Naive thymus-derived CD4-positive, alpha-beta T cell (primary cell): ENCODE measurements at regions not wholly inside any gene's neighbourhood (a gene's known extent, or its start where the extent isn't known, plus 50 kb on each side); places are given as distances from the start of the nearest gene placed in this dataset.

Experiments used
- ATAC-seq: fragments of 150-1000 bp; cut with Tn5 transposase; 2 replicates; pipeline ENCODE4 v1.10.0; 2021; ENCODE audit warnings: mild to moderate bottlenecking, moderate library complexity
- CTCF ChIA-PET: fragments of 350-600 bp; sonication (Branson Sonifier 250); formaldehyde crosslinking; loops from one replicate; lab custom pipeline; 2021; ENCODE audit warnings: antibody characterized with exemption; lab: Charles Lee
- POLR2A ChIA-PET: fragments of 350-600 bp; sonication (Branson Sonifier 250); formaldehyde crosslinking; loops from one replicate; lab custom pipeline; 2021; ENCODE audit warnings: antibody characterized with exemption, inconsistent platforms; lab: Charles Lee
- DNase-seq, 9 donors: peaks; one replicate each; pipeline versions ENCODE4 v3.0.0 to v3.0.0-alpha.2; 2020 to 2022; ENCODE audit warnings: mixed read lengths in 1 of 9
- H3K27ac ChIP-seq: one replicate; pipeline ENCODE4 v1.7.0; 2013; ENCODE audit warnings: mild to moderate bottlenecking, low read depth, low read length, moderate library complexity
- H3K27me3 ChIP-seq, 2 donors: one replicate each; pipeline ENCODE4 v1.7.0; 2013; ENCODE audit warnings: low read length in 2 of 2, mild to moderate bottlenecking in 2 of 2, moderate library complexity in 2 of 2; ENCODE audit not compliant: control insufficient read depth in 2 of 2, insufficient read depth in 2 of 2
- H3K36me3 ChIP-seq, 3 experiments: 1 replicate in 2 of 3; 2 replicates in 1 of 3; pipeline ENCODE4 v1.7.0; 2013; ENCODE audit warnings: low read length in 3 of 3, mild to moderate bottlenecking in 3 of 3, moderate library complexity in 1 of 3; ENCODE audit not compliant: insufficient read depth in 3 of 3, control insufficient read depth in 2 of 3
- H3K4me1 ChIP-seq, 2 donors: one replicate each; pipeline ENCODE4 v1.7.0; 2013; ENCODE audit warnings: low read length in 2 of 2, mild to moderate bottlenecking in 2 of 2, moderate library complexity in 1 of 2; ENCODE audit not compliant: control insufficient read depth in 2 of 2, insufficient read depth in 2 of 2
- H3K4me3 ChIP-seq: 2 replicates; pipeline ENCODE4 v1.7.0; 2013; ENCODE audit warnings: mild to moderate bottlenecking, low read length
- H3K9me3 ChIP-seq, 3 experiments: 1 replicate in 2 of 3; 2 replicates in 1 of 3; pipeline ENCODE4 v1.7.0; 2013; ENCODE audit warnings: low read length in 3 of 3; ENCODE audit not compliant: control insufficient read depth in 2 of 3
- H3K27ac Mint-ChIP-seq, 9 donors: one replicate each; pipeline ENCODE4 v1.8.0; 2020 to 2022; ENCODE audit warnings: mixed read lengths in 9 of 9, mild to moderate bottlenecking in 8 of 9, moderate library complexity in 5 of 9, inconsistent platforms in 2 of 9
- H3K27me3 Mint-ChIP-seq, 5 donors: one replicate each; pipeline ENCODE4 v1.8.0; 2021 to 2022; ENCODE audit warnings: mixed read lengths in 5 of 5, mild to moderate bottlenecking in 1 of 5
- H3K36me3 Mint-ChIP-seq, 5 donors: one replicate each; pipeline ENCODE4 v1.8.0; 2020 to 2022; ENCODE audit warnings: mixed read lengths in 5 of 5, mild to moderate bottlenecking in 3 of 5, inconsistent platforms in 1 of 5
- H3K4me1 Mint-ChIP-seq, 7 donors: one replicate each; pipeline ENCODE4 v1.8.0; 2020 to 2022; ENCODE audit warnings: mixed read lengths in 7 of 7, mild to moderate bottlenecking in 3 of 7, inconsistent platforms in 1 of 7
- H3K4me3 Mint-ChIP-seq, 10 donors: one replicate each; pipeline ENCODE4 v1.8.0; 2020 to 2022; ENCODE audit warnings: mild to moderate bottlenecking in 10 of 10, mixed read lengths in 10 of 10, moderate library complexity in 6 of 10, inconsistent platforms in 2 of 10
- H3K9me3 Mint-ChIP-seq, 11 donors: one replicate each; pipeline ENCODE4 v1.8.0; 2020 to 2022; ENCODE audit warnings: mixed read lengths in 11 of 11, mild to moderate bottlenecking in 4 of 11, inconsistent platforms in 1 of 11, moderate library complexity in 1 of 11
- intact Hi-C, 2 donors: fragments of 100-400 bp; cut with micrococcal nuclease; formaldehyde crosslinking; loops; one replicate each; pipeline ENCODE4 v1.15.1; 2023

- Mint-ChIP-seq H3K9me3 (peaks cover 0 to 2% (median 0%) of the 10 kb centered on the region in 11 donors), H3K4me3 (no peak overlapping the region), H3K36me3 (no peaks in the 10 kb centered on the region), H3K27ac (no peak overlapping the region), H3K27me3 (peaks cover 0 to 20% (median 16%) of the 10 kb centered on the region in 5 donors), H3K4me1 (peaks cover 0 to 3% (median 0%) of the 10 kb centered on the region in 7 donors)
- Histone ChIP-seq H3K9me3 (no peaks in the 10 kb centered on the region), H3K4me1 (no peaks in the 10 kb centered on the region), H3K27me3 (no peaks in the 10 kb centered on the region), H3K36me3 (no peaks in the 10 kb centered on the region), H3K27ac (no peak overlapping the region), H3K4me3 (no peak overlapping the region)
- CTCF ChIA-PET = no interaction called here
- intact Hi-C loops = no loop called here
- POLR2A ChIA-PET = no interaction called here
- DNase-seq (no peak), ATAC-seq (no peak)
These were observed 67.3 kb upstream of the TSHZ2 start for GRCh38 chr20:52904837-52905236.

- Histone ChIP-seq H3K36me3 (no peaks in the 10 kb centered on the region), H3K4me3 (no peak overlapping the region), H3K27me3 (no peaks in the 10 kb centered on the region), H3K27ac (no peak overlapping the region), H3K4me1 (no peaks in the 10 kb centered on the region), H3K9me3 (no peaks in the 10 kb centered on the region)
- H3K4me3 Mint-ChIP-seq = no peak overlapping the region
- ChIA-PET POLR2A (no interaction called here), CTCF (no interaction called here)
- H3K27ac Mint-ChIP-seq = no peak overlapping the region
- H3K9me3 Mint-ChIP-seq = peaks cover 0 to 11% (median 2%) of the 10 kb centered on the region in 11 donors
- H3K36me3 Mint-ChIP-seq = peaks cover 0 to 5% (median 0%) of the 10 kb centered on the region in 5 donors
- DNase-seq (no peak), ATAC-seq (no peak)
- H3K4me1 Mint-ChIP-seq = peaks cover 0 to 12% (median 6%) of the 10 kb centered on the region in 7 donors
- peaks cover 0 to 22% (median 15%) of the 10 kb centered on the region in 5 donors for H3K27me3 Mint-ChIP-seq
- intact Hi-C loops = no loop called here
These were observed 73.0 kb upstream of the TSHZ2 start for GRCh38 chr20:52899041-52899608.

GRCh38 chr20:52896348-52896747 is 75.8 kb upstream of the TSHZ2 start:
- Histone ChIP-seq H3K27ac (no peak overlapping the region), H3K4me1 (no peaks in the 10 kb centered on the region), H3K27me3 (no peaks in the 10 kb centered on the region), H3K9me3 (no peaks in the 10 kb centered on the region), H3K4me3 (no peak overlapping the region), H3K36me3 (no peaks in the 10 kb centered on the region)
- no peak overlapping the region for H3K27ac Mint-ChIP-seq
- H3K4me1 Mint-ChIP-seq = peaks cover 0 to 12% (median 6%) of the 10 kb centered on the region in 7 donors
- DNase-seq (peak in 1 of 9 donors; percentile 4), ATAC-seq (no peak)
- intact Hi-C loops = no loop called here
- peaks cover 0 to 11% (median 7%) of the 10 kb centered on the region in 5 donors for H3K27me3 Mint-ChIP-seq
- no peak overlapping the region for H3K4me3 Mint-ChIP-seq
- peaks cover 0 to 11% (median 2%) of the 10 kb centered on the region in 11 donors for H3K9me3 Mint-ChIP-seq
- H3K36me3 Mint-ChIP-seq = peaks cover 0 to 5% (median 0%) of the 10 kb centered on the region in 5 donors
- POLR2A ChIA-PET = no interaction called here
- CTCF ChIA-PET = interaction anchor here (1.1 kb wide), 1 partner anchor 320 kb away, joined by 3 read pairs; no protein-coding TSS in a partner anchor

- CTCF ChIA-PET = interaction anchor here (0.6 to 1.1 kb wide), 2 partner anchors 321 to 491 kb away, joined by 3 read pairs; no protein-coding TSS in a partner anchor
- Histone ChIP-seq H3K4me1 (no peaks in the 10 kb centered on the region), H3K27me3 (no peaks in the 10 kb centered on the region), H3K27ac (no peak overlapping the region), H3K4me3 (no peak overlapping the region), H3K36me3 (no peaks in the 10 kb centered on the region), H3K9me3 (no peaks in the 10 kb centered on the region)
- Mint-ChIP-seq H3K27ac (no peak overlapping the region), H3K4me1 (peaks cover 0 to 12% (median 6%) of the 10 kb centered on the region in 7 donors), H3K27me3 (peaks cover 0 to 11% (median 7%) of the 10 kb centered on the region in 5 donors), H3K4me3 (no peak overlapping the region), H3K36me3 (peaks cover 0 to 5% (median 0%) of the 10 kb centered on the region in 5 donors), H3K9me3 (peaks cover 0 to 14% (median 3%) of the 10 kb centered on the region in 11 donors)
- intact Hi-C loops = no loop called here
- POLR2A ChIA-PET = no interaction called here
- ATAC-seq (no peak), DNase-seq (no peak)
These were observed 76.5 kb upstream of the TSHZ2 start for GRCh38 chr20:52895701-52896100.

- peaks cover 0 to 11% (median 7%) of the 10 kb centered on the region in 5 donors for H3K27me3 Mint-ChIP-seq
These were observed 76.9 kb upstream of the TSHZ2 start for GRCh38 chr20:52895235-52895634.

GRCh38 chr20:52893498-52893897 is 78.7 kb upstream of the TSHZ2 start:
- ChIA-PET POLR2A (no interaction called here), CTCF (interaction anchor here (1.0 kb wide), 1 partner anchor 15 kb away, joined by 3 read pairs; no protein-coding TSS in a partner anchor)
- no peaks in the 10 kb centered on the region for H3K4me1 ChIP-seq
- Mint-ChIP-seq H3K36me3 (peaks cover 0 to 5% (median 0%) of the 10 kb centered on the region in 5 donors), H3K27ac (no peak overlapping the region), H3K4me3 (no peak overlapping the region), H3K27me3 (peaks cover 0 to 7% (median 5%) of the 10 kb centered on the region in 5 donors), H3K4me1 (peaks cover 0 to 16% (median 9%) of the 10 kb centered on the region in 7 donors), H3K9me3 (peaks cover 0 to 14% (median 3%) of the 10 kb centered on the region in 11 donors)
- no peaks in the 10 kb centered on the region for H3K27me3 ChIP-seq
- no peak overlapping the region for H3K27ac ChIP-seq
- no peak overlapping the region for H3K4me3 ChIP-seq
- no peaks in the 10 kb centered on the region for H3K36me3 ChIP-seq
- ATAC-seq (no peak), DNase-seq (no peak)
- no peaks in the 10 kb centered on the region for H3K9me3 ChIP-seq
- intact Hi-C loops = no loop called here

More at GRCh38 chr20:52895235-52895634, 76.9 kb upstream of the TSHZ2 start:
- Histone ChIP-seq H3K27ac (no peak overlapping the region), H3K4me3 (no peak overlapping the region), H3K27me3 (no peaks in the 10 kb centered on the region), H3K9me3 (no peaks in the 10 kb centered on the region), H3K4me1 (no peaks in the 10 kb centered on the region), H3K36me3 (no peaks in the 10 kb centered on the region)
- peaks cover 0 to 5% (median 0%) of the 10 kb centered on the region in 5 donors for H3K36me3 Mint-ChIP-seq
- CTCF ChIA-PET = interaction anchor here (0.6 kb wide), 1 partner anchor 490 kb away, joined by 3 read pairs; no protein-coding TSS in a partner anchor
- H3K27ac Mint-ChIP-seq = no peak overlapping the region
- POLR2A ChIA-PET = no interaction called here
- intact Hi-C loops = no loop called here
- H3K4me1 Mint-ChIP-seq = peaks cover 0 to 12% (median 6%) of the 10 kb centered on the region in 7 donors
- DNase-seq (no peak), ATAC-seq (no peak)
- H3K9me3 Mint-ChIP-seq = peaks cover 0 to 14% (median 3%) of the 10 kb centered on the region in 11 donors
- no peak overlapping the region for H3K4me3 Mint-ChIP-seq
